ENCODE measurements at regions not wholly inside any gene's neighbourhood (a gene's known extent, or its start where the extent isn't known, plus 50 kb on each side); places are given as distances from the start of the nearest gene placed in this dataset.

DNA sequence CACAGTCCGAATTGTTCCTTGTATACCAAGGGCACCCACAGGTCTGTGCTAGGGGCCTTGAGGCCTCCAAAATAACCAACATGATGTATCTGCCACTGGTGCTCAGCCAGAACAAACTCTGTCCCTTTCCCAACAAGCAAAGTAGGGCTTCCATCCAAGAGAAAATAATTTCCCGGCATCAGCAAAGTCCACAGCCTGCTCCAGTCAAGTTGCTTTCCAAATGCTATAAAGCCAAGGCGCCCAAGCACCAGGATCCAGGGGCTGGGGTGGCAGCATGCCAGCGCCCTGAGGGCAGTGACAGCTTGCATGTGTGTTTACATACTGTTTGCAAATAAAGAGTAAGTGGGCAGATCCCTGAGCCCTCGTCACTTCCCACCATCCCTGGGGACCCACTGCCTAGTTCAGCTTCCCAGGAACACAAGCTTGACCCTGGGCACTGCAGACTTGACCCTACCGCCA lies 155.9 kb downstream of the ERCC6L2 start:
- TF ChIP-seq, protein P1, sequence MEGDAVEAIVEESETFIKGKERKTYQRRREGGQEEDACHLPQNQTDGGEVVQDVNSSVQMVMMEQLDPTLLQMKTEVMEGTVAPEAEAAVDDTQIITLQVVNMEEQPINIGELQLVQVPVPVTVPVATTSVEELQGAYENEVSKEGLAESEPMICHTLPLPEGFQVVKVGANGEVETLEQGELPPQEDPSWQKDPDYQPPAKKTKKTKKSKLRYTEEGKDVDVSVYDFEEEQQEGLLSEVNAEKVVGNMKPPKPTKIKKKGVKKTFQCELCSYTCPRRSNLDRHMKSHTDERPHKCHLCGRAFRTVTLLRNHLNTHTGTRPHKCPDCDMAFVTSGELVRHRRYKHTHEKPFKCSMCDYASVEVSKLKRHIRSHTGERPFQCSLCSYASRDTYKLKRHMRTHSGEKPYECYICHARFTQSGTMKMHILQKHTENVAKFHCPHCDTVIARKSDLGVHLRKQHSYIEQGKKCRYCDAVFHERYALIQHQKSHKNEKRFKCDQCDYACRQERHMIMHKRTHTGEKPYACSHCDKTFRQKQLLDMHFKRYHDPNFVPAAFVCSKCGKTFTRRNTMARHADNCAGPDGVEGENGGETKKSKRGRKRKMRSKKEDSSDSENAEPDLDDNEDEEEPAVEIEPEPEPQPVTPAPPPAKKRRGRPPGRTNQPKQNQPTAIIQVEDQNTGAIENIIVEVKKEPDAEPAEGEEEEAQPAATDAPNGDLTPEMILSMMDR (IDR thresholded peaks at IDR 0.05), result no peak

DNA sequence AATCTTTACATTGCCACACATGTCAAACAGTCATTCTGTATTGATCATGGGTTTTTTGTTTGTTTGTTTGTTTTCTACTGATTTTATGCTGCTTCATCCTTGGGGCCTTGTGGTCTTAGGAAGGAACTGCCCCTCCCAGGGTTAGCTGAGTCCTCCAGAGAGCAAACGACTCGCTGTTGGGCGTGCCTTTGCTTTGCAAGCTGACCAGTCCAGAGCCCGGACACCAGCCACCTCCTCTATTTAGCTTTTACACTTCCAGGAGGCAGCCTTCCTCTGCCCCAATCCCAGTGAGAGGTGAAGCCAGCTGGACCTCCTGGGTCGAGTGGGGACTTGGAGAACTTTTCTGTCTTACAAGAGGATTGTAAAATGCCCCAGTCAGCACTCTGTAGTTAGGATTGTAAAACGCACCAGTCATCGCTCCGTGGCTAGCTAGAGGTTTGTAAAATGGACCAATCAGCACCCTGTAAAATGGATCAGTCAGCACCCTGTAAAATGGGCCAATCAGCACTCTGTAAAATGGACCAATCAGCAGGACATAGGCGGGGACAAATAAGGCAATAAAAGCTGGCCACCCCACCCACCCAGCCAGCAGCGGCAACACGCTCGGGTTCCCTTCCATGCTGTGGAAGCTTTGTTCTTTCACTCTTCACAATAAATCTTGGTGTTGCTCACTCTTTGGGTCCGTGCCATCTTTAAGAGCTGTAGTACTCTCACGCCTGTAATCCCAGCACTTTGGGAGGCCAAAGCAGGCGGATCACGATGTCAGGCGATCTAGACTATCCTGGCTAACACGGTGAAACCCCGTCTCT lies 154.4 kb downstream of the ERCC6L2 start:
- TF ChIP-seq, protein P1 (IDR thresholded peaks at IDR 0.05), result no peak

DNA sequence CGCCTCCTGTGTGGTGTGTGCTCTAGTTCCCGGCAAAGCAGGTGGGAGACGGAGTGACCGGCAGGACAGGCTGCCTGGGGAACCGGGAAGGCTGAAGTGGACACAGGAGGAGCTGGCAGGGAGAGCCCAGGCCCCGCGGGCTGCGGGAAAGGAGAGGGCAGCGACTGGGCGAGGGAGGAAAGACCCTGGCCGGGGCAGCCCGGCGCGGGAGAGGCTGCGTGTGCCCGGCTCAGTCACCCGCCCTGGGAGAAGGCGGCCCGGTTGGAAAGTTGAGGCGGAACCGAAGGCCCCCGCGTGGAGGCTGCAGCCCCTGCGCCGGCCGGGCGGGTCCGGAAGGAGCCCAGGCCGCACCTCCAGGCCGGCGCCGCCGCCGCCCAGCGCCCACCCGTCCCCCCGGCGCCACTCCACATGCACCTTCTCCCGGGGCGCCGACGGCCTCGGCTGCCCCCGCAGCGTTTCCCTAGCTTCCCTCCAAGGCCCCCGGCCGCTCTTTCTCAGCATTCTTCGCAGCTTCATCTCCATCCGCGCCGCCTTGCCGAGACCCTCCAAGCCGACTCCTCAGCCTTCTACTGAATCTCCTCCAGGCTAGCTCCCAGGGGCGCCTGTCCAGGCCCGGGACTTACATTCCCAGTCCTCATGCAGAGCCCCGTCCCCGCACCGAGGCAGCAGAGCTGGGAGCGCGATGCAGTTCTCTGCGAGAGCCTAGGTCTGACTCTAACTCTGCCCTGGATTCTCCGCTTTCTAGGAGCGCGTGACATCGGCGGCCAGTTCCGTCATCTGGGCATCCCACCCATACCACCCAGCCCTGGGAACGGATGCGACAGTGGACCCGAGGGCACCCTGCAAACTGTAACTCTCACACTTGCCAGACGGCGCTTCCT lies 152.0 kb downstream of the ERCC6L2 start:
- TF ChIP-seq, protein P1 (IDR thresholded peaks at IDR 0.05), result no peak

DNA sequence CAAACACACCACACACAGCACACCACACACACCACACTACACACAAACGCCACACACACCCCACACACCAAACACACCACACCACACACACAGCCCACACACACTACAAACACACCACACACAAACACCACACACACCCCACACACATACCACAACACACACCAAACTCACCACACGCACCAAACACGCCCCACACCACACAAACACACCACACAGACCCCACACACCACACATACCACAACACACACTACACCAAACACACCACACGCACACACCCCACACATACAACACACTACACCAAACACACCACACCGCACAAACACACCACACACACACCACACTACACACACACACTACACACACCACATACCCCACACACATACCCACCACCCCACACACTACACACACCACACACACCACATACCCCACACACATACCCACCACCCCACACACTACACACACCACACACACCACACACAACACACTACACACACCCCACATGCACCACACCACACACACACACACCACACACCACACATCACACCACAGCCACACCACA lies 151.2 kb downstream of the ERCC6L2 start:
- TF ChIP-seq, protein P1 (IDR thresholded peaks at IDR 0.05), result no peak

DNA sequence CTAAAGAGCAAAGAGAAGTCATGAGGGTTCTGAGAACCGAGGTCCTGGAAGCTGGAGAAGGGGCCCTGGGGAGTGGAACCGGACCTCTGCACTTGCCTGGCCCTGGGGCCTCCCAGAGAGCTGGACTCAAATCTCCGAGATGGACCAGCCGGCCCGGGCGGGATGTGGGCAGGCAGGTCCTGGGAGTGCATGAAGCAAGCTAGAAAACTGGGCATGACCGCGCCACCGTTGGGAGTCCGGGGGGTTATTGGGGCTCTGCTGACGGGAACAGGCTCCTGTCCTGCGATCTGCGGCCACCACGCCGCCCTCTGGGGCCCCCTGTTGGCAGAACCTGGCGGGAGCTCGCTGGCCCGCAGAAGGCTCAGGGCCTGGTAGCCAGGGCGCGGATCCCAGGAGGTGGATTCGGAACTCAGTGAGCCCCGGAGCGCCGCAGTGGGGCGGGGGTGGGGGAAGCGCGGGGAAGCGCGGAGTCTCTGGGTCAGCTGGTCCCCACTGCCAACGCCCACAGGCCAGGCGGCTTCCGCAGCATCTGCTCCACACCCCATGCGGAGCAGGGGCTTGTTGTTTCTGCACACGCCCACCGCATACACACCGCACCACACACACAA lies 150.6 kb downstream of the ERCC6L2 start:
- TF ChIP-seq, protein P1 (IDR thresholded peaks at IDR 0.05), result no peak

DNA sequence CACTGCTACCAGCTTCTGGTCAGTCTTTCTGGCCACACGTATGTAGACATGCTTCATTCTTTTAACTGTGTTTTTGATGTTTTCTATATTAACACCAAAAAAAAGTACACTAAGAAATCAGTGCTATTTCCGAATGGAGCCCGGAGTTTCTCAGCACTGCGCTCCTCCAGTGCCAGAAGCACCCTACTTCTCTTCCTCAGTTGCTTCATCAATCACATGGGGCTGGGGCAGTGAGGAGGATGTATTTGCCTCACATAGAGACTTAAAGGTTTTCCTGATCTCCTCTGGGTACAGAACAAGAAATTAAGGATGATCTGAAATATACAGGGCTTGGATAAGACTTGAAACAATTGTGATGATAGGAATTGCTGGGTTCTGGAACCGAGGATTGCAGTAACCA lies 148.0 kb downstream of the ERCC6L2 start:
- TF ChIP-seq, protein P1 (IDR thresholded peaks at IDR 0.05), result no peak

DNA sequence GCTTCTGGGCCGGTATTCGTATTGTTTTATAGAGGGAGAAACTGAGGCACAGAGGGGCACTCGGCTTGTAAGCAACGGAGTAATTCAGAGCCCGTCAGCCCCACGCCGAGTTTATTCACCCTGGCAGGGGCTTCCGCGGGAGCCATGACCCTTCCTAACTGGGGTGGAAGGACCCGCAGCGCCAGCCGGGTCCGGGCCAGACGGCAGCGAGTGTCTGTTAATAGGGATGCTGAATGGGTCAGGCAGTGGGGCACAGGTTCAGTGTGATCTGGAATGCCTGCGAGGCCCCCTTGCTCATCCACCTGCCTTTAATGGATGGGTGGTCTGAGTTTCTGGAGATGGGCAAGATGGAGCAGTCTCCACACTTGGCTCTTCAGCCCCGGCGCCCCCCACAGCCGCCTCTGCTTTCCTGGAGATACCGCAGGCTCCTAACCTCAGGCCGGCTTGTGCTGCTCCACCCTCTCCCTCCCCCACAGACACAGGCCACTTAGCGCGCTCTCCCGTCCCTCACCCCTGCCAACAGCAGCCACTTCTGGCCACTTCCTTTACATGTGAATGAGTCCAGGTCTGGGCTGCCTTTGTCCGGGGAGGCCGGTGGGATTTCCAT lies 147.1 kb downstream of the ERCC6L2 start:
- TF ChIP-seq, protein P1 (IDR thresholded peaks at IDR 0.05), result no peak
